Activated naive CD4-positive, alpha-beta T cell treated with anti-CD3 and anti-CD28 coated beads, Interleukin-2, amount 50 U/mL, for 72 hours (primary cell): ENCODE measurements at regions not wholly inside any gene's neighbourhood (a gene's known extent, or its start where the extent isn't known, plus 50 kb on each side); places are given as distances from the start of the nearest gene placed in this dataset.

Experiments used
- ATAC-seq, 2 donors: fragments of 150-1000 bp; cut with Tn5 transposase; 2 replicates each; pipeline ENCODE4 v1.10.0; 2021; ENCODE audit warnings: mild to moderate bottlenecking in 2 of 2, moderate library complexity in 2 of 2
- DNase-seq, 2 donors: peaks; one replicate each; pipeline ENCODE4 v3.0.0; 2021 to 2022; ENCODE audit warnings: low spot score in 2 of 2
- H3K27ac Mint-ChIP-seq, 2 donors: one replicate each; pipeline ENCODE4 v1.8.0; 2022; ENCODE audit warnings: mild to moderate bottlenecking in 2 of 2, mixed read lengths in 2 of 2
- H3K36me3 Mint-ChIP-seq, 2 donors: one replicate each; pipeline ENCODE4 v1.8.0; 2022; ENCODE audit warnings: mixed read lengths in 2 of 2
- H3K9me3 Mint-ChIP-seq, 2 donors: one replicate each; pipeline ENCODE4 v1.8.0; 2022; ENCODE audit warnings: mixed read lengths in 2 of 2

DNA sequence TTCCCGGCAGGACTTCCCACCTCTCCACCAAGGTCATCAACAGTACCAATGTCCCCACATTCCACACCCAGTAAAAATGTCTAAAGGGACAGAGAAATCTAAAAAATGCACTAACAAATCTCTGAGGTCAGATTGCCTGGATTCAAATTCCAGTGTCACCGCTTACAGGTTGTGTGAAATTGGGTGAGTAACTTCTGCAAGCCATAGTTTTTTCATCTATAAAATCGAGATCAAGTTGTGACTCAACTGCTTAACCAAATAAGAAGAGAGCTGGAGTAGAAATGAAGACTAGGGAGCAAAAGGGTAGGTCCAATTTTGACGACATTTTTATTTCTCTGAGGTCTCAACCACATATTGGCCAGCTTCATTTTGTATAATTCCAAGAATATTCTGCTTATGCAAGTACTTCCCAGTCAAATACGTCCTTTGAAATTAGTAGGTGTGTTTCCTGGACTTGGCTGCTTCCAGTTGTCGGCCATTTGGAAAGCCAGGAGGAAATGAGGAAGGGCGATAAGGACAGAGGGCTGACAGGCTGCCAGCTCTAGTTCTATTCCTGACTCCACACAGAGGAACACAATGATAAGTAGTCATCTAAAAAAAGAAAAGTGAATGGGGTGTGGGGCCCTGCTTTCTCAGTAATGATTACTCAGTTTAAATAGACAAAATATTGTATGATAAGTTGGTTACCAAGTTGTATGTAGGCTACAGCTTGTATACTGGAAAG is 57.7 kb upstream of the ZC3H11B start:
- no peak for DNase-seq
- Mint-ChIP-seq H3K36me3 (no peaks in the 10 kb centered on the region), H3K9me3 (peaks cover 0 to 3% of the 10 kb centered on the region in 2 donors), H3K27ac (no peak overlapping the region)
- ATAC-seq, result no peak

DNA sequence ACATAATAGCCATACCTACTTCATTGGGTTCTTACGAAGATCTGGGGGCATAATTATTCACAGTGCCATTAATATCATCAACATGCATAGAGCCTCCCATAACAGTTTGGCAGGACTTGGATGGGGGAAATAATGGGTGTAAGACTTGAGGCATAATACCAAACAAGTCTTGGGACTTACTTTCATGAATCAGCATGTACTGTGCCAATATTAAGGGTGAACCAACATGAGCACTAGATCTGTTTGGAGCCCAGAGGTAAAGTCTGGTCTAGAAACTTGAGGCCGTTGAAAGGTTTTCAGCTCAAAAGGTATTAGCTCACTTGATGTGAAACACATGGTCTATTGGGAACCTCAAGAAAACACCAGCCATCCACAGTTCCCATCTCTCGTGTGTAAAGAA is 56.7 kb upstream of the ZC3H11B start:
- ATAC-seq (no peak), DNase-seq (no peak)
- H3K9me3 Mint-ChIP-seq, result peaks cover 0 to 3% of the 10 kb centered on the region in 2 donors
- H3K36me3 Mint-ChIP-seq, result no peaks in the 10 kb centered on the region
- H3K27ac Mint-ChIP-seq, result no peak overlapping the region

DNA sequence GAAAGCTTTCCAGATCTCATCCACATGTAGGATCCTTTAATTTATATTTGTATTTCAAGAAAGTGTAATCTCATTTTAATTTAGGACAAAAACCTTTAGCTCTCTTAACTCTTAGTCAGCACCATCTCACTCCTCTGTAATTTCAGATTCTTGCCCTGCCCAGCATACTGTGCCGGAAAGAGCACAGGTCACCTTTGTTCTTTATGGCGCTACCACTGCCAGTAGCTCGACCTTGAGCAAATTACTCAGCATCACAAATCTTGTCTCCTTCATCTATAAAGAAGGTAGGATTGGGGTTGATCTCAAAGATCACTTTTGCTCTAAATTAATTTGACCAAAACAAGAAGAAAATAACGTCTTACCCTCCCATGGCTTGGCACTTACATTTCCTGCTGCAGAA is 56.1 kb upstream of the ZC3H11B start:
- Mint-ChIP-seq H3K9me3 (peaks cover 0 to 3% of the 10 kb centered on the region in 2 donors), H3K36me3 (no peaks in the 10 kb centered on the region), H3K27ac (no peak overlapping the region)
- ATAC-seq, result no peak
- no peak for DNase-seq

DNA sequence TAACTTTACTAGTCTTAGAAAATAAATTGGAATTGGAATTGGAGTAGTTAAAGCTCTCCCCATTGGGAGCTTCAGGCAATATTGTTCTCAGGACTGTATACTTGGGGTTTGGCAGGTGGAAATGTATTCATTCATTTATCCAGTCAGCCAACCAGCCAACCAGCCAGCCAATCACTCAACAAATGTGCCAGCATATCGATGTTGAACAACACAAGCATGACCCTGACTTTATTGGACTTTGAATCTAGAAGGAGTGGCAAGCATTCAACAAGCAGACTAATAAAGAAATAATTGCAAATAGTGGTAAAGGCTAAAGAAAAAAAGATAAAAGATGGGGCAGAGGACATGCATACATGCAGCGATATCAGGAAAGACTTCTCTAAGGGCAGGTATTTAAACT is 55.5 kb upstream of the ZC3H11B start:
- DNase-seq (no peak), ATAC-seq (no peak)
- Mint-ChIP-seq H3K9me3 (peaks cover 0 to 3% of the 10 kb centered on the region in 2 donors), H3K36me3 (no peaks in the 10 kb centered on the region), H3K27ac (no peak overlapping the region)

DNA sequence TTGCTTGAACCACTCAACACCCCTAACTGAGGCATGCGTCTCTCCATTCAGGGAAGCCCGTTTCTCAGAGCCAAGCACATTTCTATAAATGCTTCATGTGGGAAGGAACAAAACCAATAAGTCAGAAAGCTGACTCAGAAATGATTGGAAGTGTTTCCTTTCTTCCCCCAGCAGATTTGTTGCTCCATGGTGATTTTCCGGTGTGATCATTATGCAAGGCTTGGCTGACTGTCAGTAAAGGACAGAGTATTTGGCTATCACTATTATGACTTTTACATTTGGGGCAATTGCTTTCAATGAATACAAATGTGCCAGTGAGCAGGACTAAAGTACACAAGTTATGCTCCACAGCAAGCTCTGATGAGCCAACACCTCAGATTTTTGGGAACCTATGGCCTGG is 53.3 kb upstream of the ZC3H11B start:
- no peaks in the 10 kb centered on the region for H3K9me3 Mint-ChIP-seq
- no peaks in the 10 kb centered on the region for H3K36me3 Mint-ChIP-seq
- DNase-seq (no peak), ATAC-seq (no peak)
- H3K27ac Mint-ChIP-seq, result no peak overlapping the region

DNA sequence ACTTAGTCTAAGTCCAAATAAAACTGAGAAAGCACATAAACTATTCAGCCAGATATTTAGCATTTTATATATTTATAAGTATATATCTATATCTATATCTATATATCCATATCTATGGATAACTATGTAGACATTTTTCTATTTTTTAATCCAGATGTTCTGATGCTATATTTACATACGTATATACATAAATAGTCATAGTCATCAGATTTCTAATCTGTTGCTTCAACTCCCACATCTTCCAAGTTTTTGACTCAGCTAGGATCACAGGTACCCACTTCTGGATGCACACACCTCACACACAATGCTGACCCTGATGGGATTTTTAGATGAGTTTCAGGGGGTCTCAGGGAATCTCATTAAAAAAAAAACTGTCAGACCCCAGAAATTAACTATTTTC is 52.2 kb upstream of the ZC3H11B start:
- ATAC-seq, result no peak
- H3K27ac Mint-ChIP-seq, result no peak overlapping the region
- H3K9me3 Mint-ChIP-seq, result no peaks in the 10 kb centered on the region
- DNase-seq, result no peak
- no peaks in the 10 kb centered on the region for H3K36me3 Mint-ChIP-seq

DNA sequence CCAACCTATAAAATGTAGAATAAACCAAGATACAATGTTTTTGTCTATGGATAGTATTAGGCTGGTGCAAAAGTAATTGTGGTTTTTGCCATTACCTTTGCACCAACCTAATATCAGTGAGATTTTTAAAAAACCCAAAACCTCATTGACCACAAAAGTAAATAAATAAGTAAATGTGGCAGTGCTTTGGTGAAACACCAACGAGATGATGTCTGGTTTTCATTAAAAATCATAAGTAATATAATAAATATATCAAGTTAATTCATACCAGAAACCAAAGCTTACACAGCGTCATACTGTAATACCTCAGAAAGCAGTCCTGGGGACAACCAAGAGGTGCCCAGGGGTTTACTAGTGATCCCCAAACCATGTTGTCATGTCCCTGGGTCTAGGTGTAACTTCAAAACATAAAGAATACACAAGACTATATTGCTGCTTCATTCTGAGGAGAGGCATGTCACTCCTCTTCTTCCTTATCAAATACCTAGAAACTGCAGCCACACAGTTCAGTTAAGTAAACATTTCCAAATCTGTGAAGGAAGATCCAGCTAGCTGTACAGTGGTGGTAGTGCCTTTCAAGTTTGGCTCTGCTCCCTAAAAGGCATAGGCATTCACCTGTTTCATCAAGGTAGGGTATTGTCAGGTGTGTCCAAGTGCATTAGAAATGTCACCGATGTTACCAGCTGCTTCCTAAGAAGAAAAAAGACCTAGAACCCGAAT is 51.6 kb upstream of the ZC3H11B start:
- no peak for ATAC-seq
- H3K36me3 Mint-ChIP-seq, result no peaks in the 10 kb centered on the region
- DNase-seq, result no peak
- no peak overlapping the region for H3K27ac Mint-ChIP-seq
- H3K9me3 Mint-ChIP-seq, result no peaks in the 10 kb centered on the region
